HG02610 (cell line): ENCODE measurements at regions not wholly inside any gene's neighbourhood (a gene's known extent, or its start where the extent isn't known, plus 50 kb on each side); places are given as distances from the start of the nearest gene placed in this dataset.
"Not testable (repeated sequence)": the region's sequence is repeated elsewhere in the genome, so short reads cannot be mapped to it uniquely, and the experiment has no call there.

Experiments
- ATAC-seq: cut with Tn5 transposase; IDR thresholded peaks from one replicate; pipeline ENCODE4 v1.9.1; 2021; ENCODE audit warnings: mild to moderate bottlenecking, moderate library complexity; ENCODE audit not compliant: unreplicated experiment

- ATAC-seq, result no peak
Observed at GRCh38 chr12:59517522-59517921, 78.3 kb upstream of the SLC16A7 start.

GRCh38 chr12:59500915-59501314 is 94.9 kb upstream of the SLC16A7 start:
- ATAC-seq, result no peak

GRCh38 chr12:59500335-59500734 is 95.5 kb upstream of the SLC16A7 start:
- peak; percentile 5 for ATAC-seq

- peak; percentile 92 for ATAC-seq
Observed at GRCh38 chr12:59499774-59500173, 96.1 kb upstream of the SLC16A7 start.

- ATAC-seq, result no peak
Observed at GRCh38 chr12:59494617-59495016, 101.2 kb upstream of the SLC16A7 start.

- ATAC-seq, result no peak
Observed at GRCh38 chr12:59491877-59492276, 104.0 kb upstream of the SLC16A7 start.

GRCh38 chr12:59486827-59487226 is 109.0 kb upstream of the SLC16A7 start:
- ATAC-seq, result no peak

GRCh38 chr12:59484575-59484974 is 111.3 kb upstream of the SLC16A7 start:
- ATAC-seq, result no peak

- not testable (repeated sequence) for ATAC-seq
Observed at GRCh38 chr12:59474236-59474635, 121.6 kb upstream of the SLC16A7 start.

GRCh38 chr12:59472273-59472672 is 123.6 kb upstream of the SLC16A7 start:
- ATAC-seq, result peak; percentile 64

GRCh38 chr12:59459966-59460660 is 135.7 kb upstream of the SLC16A7 start:
- ATAC-seq, result no peak

- no peak for ATAC-seq
Observed at GRCh38 chr12:59453475-59453874, 142.4 kb upstream of the SLC16A7 start.

- ATAC-seq, result no peak
Observed at GRCh38 chr12:59452746-59453145, 143.1 kb upstream of the SLC16A7 start.

GRCh38 chr12:59452259-59452658 is 143.6 kb upstream of the SLC16A7 start:
- ATAC-seq, result no peak

GRCh38 chr12:59446116-59446515 is 149.7 kb upstream of the SLC16A7 start:
- ATAC-seq, result no peak

- ATAC-seq, result no peak
Observed at GRCh38 chr12:59444932-59445331, 150.9 kb upstream of the SLC16A7 start.

GRCh38 chr12:59432057-59432456 is 163.8 kb upstream of the SLC16A7 start:
- ATAC-seq, result no peak

GRCh38 chr12:59431266-59431665 is 164.6 kb upstream of the SLC16A7 start:
- ATAC-seq, result no peak

GRCh38 chr12:59429766-59430165 is 166.1 kb upstream of the SLC16A7 start:
- no peak for ATAC-seq

GRCh38 chr12:59425798-59426197 is 170.0 kb upstream of the SLC16A7 start:
- ATAC-seq, result no peak

GRCh38 chr12:59424666-59425065 is 171.2 kb upstream of the SLC16A7 start:
- ATAC-seq, result not testable (repeated sequence)

GRCh38 chr12:59414051-59414450 is 181.8 kb upstream of the SLC16A7 start:
- no peak for ATAC-seq

GRCh38 chr12:59408431-59408830 is 187.4 kb upstream of the SLC16A7 start:
- ATAC-seq, result no peak
